K562 (cell line): ENCODE measurements at regions not wholly inside any gene's neighbourhood (a gene's known extent, or its start where the extent isn't known, plus 50 kb on each side); places are given as distances from the start of the nearest gene placed in this dataset.

Experiments
- ATAC-seq: fragments of 200-7000 bp; cut with Tn5 transposase; 3 replicates; pipeline ENCODE4 v1.9.1; 2020; ENCODE audit warnings: moderate library complexity
- BruUV-seq: library from RNA; stranded (reverse); fragments of 400-500 nt; replicated peaks from 2 replicates; lab custom pipeline; 2021; lab: Mats Ljungman, UMichigan
- CTCF ChIA-PET: fragments of 300-600 bp; formaldehyde crosslinking; extraction: SDS; loops from one replicate; lab custom pipeline; 2021; ENCODE audit warnings: low intra/inter-chr PET ratio; lab: Yijun Ruan, JAX
- POLR2A ChIA-PET: fragments of 300-600, 350-650 bp; sonication (Branson Sonifier 250); formaldehyde crosslinking; extraction: SDS; loops from one replicate; lab custom pipeline; 2021; ENCODE audit warnings: antibody characterized with exemption, inconsistent platforms; lab: Yijun Ruan, JAX
- DNase-seq, 4 experiments: peaks; one replicate each; pipeline versions ENCODE4 v3.0.0 to v3.0.0-alpha.2; 2011 to 2018; ENCODE audit warnings: low spot score in 3 of 4, mixed read lengths in 3 of 4; ENCODE audit errors: extremely low read depth in 1 of 4
- FAIRE-seq: peaks from 2 replicates; lab custom pipeline; 2011; peaks lifted over from hg19 to GRCh38; lab: Jason Lieb, UNC
- H2AFZ ChIP-seq: 2 replicates; pipeline ENCODE4 v1.6.0; 2011; ENCODE audit warnings: low read depth, low read length, control low read depth, inconsistent platforms
- H3K27ac ChIP-seq: fragments of 200-600 bp; 3 replicates; pipeline ENCODE4 v1.8.0; 2011; ENCODE audit warnings: low read depth, mild to moderate bottlenecking, control low read depth, inconsistent platforms, low read length, moderate library complexity, mixed read lengths; ENCODE audit errors: extremely low read depth
- H3K27me3 ChIP-seq, 2 experiments: fragments of 300-600 bp in 1 of 2; 2 replicates in 1 of 2; 3 replicates in 1 of 2; pipeline versions ENCODE4 v1.6.0 to v1.8.0; 2011; ENCODE audit warnings: inconsistent platforms in 2 of 2, low read length in 2 of 2, mild to moderate bottlenecking in 1 of 2, mixed read lengths in 1 of 2, moderate library complexity in 1 of 2; ENCODE audit not compliant: control insufficient read depth in 2 of 2, insufficient read depth in 2 of 2
- H3K36me3 ChIP-seq: fragments of 300-600 bp; 3 replicates; pipeline ENCODE4 v1.8.0; 2011; ENCODE audit warnings: mild to moderate bottlenecking, low read length, inconsistent platforms; ENCODE audit not compliant: control insufficient read depth, insufficient read depth
- H3K4me1 ChIP-seq, 2 experiments: fragments of 200-600 bp in 1 of 2; replicated peaks in 1 of 2; 2 replicates in 1 of 2; 3 replicates in 1 of 2; pipeline versions ENCODE4 v1.5.1 to v1.8.0; 2011; ENCODE audit warnings: inconsistent platforms in 2 of 2, low read length in 2 of 2, mild to moderate bottlenecking in 1 of 2, mixed read lengths in 1 of 2, moderate library complexity in 1 of 2; ENCODE audit not compliant: control insufficient read depth in 2 of 2, insufficient read depth in 2 of 2
- H3K4me2 ChIP-seq: 2 replicates; pipeline ENCODE4 v1.6.1; 2011; ENCODE audit warnings: low read length, control low read depth, inconsistent platforms, mixed read lengths; ENCODE audit not compliant: insufficient read depth
- H3K4me3 ChIP-seq: fragments of 200-600 bp; sonication (generic), shearing (Covaris generic); 2 replicates; pipeline ENCODE4 v1.5.1; 2016; ENCODE audit warnings: control low read depth, inconsistent platforms
- H3K79me2 ChIP-seq: fragments of 200-600 bp; 3 replicates; pipeline ENCODE4 v1.8.0; 2011; ENCODE audit warnings: low read length, inconsistent platforms; ENCODE audit not compliant: control insufficient read depth, insufficient read depth
- H3K9ac ChIP-seq, 2 experiments: 2 replicates each; pipeline versions ENCODE4 v1.6.0 to v1.6.1; 2011; ENCODE audit warnings: low read depth in 2 of 2, low read length in 2 of 2, control low read depth in 1 of 2, inconsistent platforms in 1 of 2, mild to moderate bottlenecking in 1 of 2, mixed read lengths in 1 of 2; ENCODE audit not compliant: insufficient read depth in 1 of 2
- H3K9me1 ChIP-seq: one replicate; pipeline ENCODE4 v1.6.0; 2011; ENCODE audit warnings: inconsistent platforms, mild to moderate bottlenecking, low read length, moderate library complexity; ENCODE audit not compliant: control insufficient read depth, insufficient read depth
- H3K9me3 ChIP-seq: replicated peaks from 2 replicates; pipeline ENCODE4 v1.5.1; 2011; ENCODE audit warnings: low read depth, low read length, inconsistent platforms; ENCODE audit not compliant: control insufficient read depth, insufficient read depth
- H4K20me1 ChIP-seq: replicated peaks from 2 replicates; pipeline ENCODE4 v1.6.1; 2011; ENCODE audit warnings: low read length, inconsistent platforms, mixed read lengths; ENCODE audit not compliant: control insufficient read depth, insufficient read depth
- ADNP ChIP-seq: fragments of 200-800 bp; sonication (Bioruptor generic); IDR thresholded peaks from 2 replicates; pipeline ENCODE4 v1.6.1; 2016; ENCODE audit warnings: missing genetic modification characterization, missing compliant biosample characterization
- GTF2A2 ChIP-seq: IDR thresholded peaks from 2 replicates; pipeline ENCODE4 v1.6.1; 2016; ENCODE audit warnings: mild to moderate bottlenecking, missing genetic modification characterization, missing compliant biosample characterization
- HOXB6 ChIP-seq: fragments of 250-450 bp; sonication (Bioruptor Pico); IDR thresholded peaks from 2 replicates; pipeline ENCODE4 v1.5.1; 2022; ENCODE audit warnings: mild to moderate bottlenecking, borderline replicate concordance
- NEUROD1 ChIP-seq: fragments of 150-350 bp; IDR thresholded peaks from 2 replicates; pipeline ENCODE4 v1.6.1; 2014; ENCODE audit warnings: borderline replicate concordance, low read length, low read depth; ENCODE audit not compliant: partially characterized antibody
- NR4A1 ChIP-seq, 2 experiments: fragments of 250-450 bp in 1 of 2; fragments of 450-650 bp in 1 of 2; sonication (Bioruptor Pico) in 1 of 2; IDR thresholded peaks; 2 replicates each; pipeline versions ENCODE4 v1.4.0 to v1.6.1; 2016 to 2020; ENCODE audit warnings: mild to moderate bottlenecking in 2 of 2, missing compliant biosample characterization in 1 of 2, missing genetic modification characterization in 1 of 2, moderate library complexity in 1 of 2
- SP2 ChIP-seq: IDR thresholded peaks from 2 replicates; pipeline ENCODE4 v1.6.1; 2011; ENCODE audit warnings: mild to moderate bottlenecking, low read depth, low read length, moderate library complexity; ENCODE audit not compliant: poor library complexity, severe bottlenecking; ENCODE audit errors: extremely low read depth
- SREBF1 ChIP-seq: fragments of 150-350 bp; IDR thresholded peaks from 2 replicates; pipeline ENCODE4 v1.6.1; 2014; ENCODE audit warnings: antibody characterized with exemption, low read depth, low read length, borderline replicate concordance
- SRSF9 ChIP-seq: fragments of 200-400 bp; formaldehyde crosslinking; IDR thresholded peaks from 2 replicates; pipeline ENCODE4 v1.6.1; 2017; ENCODE audit warnings: low read depth, low read length, borderline replicate concordance
- STAT6 ChIP-seq: sonication (generic); formaldehyde crosslinking; IDR thresholded peaks from 2 replicates; pipeline ENCODE4 v1.8.1; 2023; ENCODE audit warnings: mild to moderate bottlenecking, missing genetic modification reagents
- TFAM ChIP-seq: fragments of 250-450 bp; sonication (Bioruptor Pico); conservative IDR thresholded peaks from 2 replicates; pipeline ENCODE4 v1.5.0; 2021; ENCODE audit warnings: mild to moderate bottlenecking, moderate library complexity
- ZNF143 ChIP-seq: sonication (generic); formaldehyde crosslinking; IDR thresholded peaks from 2 replicates; pipeline ENCODE4 v1.9.0; 2022; ENCODE audit warnings: mild to moderate bottlenecking, missing genetic modification reagents
- ZNF561 ChIP-seq: fragments of 450-650 bp; formaldehyde crosslinking; conservative IDR thresholded peaks from 2 replicates; pipeline ENCODE4 v1.4.0; 2020; ENCODE audit warnings: mild to moderate bottlenecking, moderate library complexity
- ZZZ3 ChIP-seq: fragments of 450-650 bp; IDR thresholded peaks from 2 replicates; pipeline ENCODE4 v1.6.1; 2016; ENCODE audit warnings: antibody characterized with exemption, mild to moderate bottlenecking, moderate library complexity
- WGBS: fragments of 100-300 bp; shearing (Covaris generic); methylation state at CpG from one replicate; pipeline ENCODE4 v1.1.6; 2016; ENCODE audit warnings: low coverage, mixed read lengths; ENCODE audit not compliant: insufficient coverage; ENCODE audit errors: missing lambda C conversion rate; 5-methylcytosine and 5-hydroxymethylcytosine counted together
- in situ Hi-C: fragments of 300-500 bp; cut with MboI; formaldehyde crosslinking; loops from 4 replicates; pipeline ENCODE4 v1.15.0; 2018; ENCODE audit warnings: inconsistent platforms, mixed read lengths
- intact Hi-C: fragments of 100-400 bp; cut with micrococcal nuclease; formaldehyde crosslinking; loops from 2 replicates; pipeline ENCODE4 v1.14.2; 2022
- TF ChIP-seq, protein P1 (sequence below): fragments of 250-450 bp; sonication (Bioruptor Pico); IDR thresholded peaks from 2 replicates; pipeline ENCODE4 v1.9.0; 2021; ENCODE audit warnings: mild to moderate bottlenecking, inconsistent platforms
- TF ChIP-seq, protein P2 (sequence below), 2 experiments: IDR thresholded peaks; 2 replicates each; pipeline ENCODE4 v1.6.1; 2011; ENCODE audit warnings: borderline replicate concordance in 1 of 2, control low read depth in 1 of 2, low read depth in 1 of 2, low read length in 1 of 2, mild to moderate bottlenecking in 1 of 2, mixed read lengths in 1 of 2, moderate library complexity in 1 of 2; ENCODE audit not compliant: insufficient read depth in 1 of 2, insufficient read length in 1 of 2, poor library complexity in 1 of 2, severe bottlenecking in 1 of 2; ENCODE audit errors: extremely low read depth in 1 of 2

- TF ChIP-seq, protein P1, sequence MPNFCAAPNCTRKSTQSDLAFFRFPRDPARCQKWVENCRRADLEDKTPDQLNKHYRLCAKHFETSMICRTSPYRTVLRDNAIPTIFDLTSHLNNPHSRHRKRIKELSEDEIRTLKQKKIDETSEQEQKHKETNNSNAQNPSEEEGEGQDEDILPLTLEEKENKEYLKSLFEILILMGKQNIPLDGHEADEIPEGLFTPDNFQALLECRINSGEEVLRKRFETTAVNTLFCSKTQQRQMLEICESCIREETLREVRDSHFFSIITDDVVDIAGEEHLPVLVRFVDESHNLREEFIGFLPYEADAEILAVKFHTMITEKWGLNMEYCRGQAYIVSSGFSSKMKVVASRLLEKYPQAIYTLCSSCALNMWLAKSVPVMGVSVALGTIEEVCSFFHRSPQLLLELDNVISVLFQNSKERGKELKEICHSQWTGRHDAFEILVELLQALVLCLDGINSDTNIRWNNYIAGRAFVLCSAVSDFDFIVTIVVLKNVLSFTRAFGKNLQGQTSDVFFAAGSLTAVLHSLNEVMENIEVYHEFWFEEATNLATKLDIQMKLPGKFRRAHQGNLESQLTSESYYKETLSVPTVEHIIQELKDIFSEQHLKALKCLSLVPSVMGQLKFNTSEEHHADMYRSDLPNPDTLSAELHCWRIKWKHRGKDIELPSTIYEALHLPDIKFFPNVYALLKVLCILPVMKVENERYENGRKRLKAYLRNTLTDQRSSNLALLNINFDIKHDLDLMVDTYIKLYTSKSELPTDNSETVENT (CRISPR knock-in tag), result no peak
- TF ChIP-seq, protein P2, sequence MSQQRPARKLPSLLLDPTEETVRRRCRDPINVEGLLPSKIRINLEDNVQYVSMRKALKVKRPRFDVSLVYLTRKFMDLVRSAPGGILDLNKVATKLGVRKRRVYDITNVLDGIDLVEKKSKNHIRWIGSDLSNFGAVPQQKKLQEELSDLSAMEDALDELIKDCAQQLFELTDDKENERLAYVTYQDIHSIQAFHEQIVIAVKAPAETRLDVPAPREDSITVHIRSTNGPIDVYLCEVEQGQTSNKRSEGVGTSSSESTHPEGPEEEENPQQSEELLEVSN (IDR thresholded peaks at IDR 0.05; ENCODE audit: borderline replicate concordance in 1 of 2, extremely low read depth in 1 of 2, insufficient read depth in 1 of 2, insufficient read length in 1 of 2, low read depth in 1 of 2, low read length in 1 of 2, poor library complexity in 1 of 2, severe bottlenecking in 1 of 2), result no peak
- no peak for TF ChIP-seq SREBF1
- TF ChIP-seq NR4A1 (CRISPR knock-in tag; IDR thresholded peaks at IDR 0.05), result no peak
- no peak for TF ChIP-seq NR4A1 (tag; IDR thresholded peaks at IDR 0.05)
Measured at GRCh38 chr2:125979886-125980285, 676.1 kb upstream of the GYPC start (continued).

DNA sequence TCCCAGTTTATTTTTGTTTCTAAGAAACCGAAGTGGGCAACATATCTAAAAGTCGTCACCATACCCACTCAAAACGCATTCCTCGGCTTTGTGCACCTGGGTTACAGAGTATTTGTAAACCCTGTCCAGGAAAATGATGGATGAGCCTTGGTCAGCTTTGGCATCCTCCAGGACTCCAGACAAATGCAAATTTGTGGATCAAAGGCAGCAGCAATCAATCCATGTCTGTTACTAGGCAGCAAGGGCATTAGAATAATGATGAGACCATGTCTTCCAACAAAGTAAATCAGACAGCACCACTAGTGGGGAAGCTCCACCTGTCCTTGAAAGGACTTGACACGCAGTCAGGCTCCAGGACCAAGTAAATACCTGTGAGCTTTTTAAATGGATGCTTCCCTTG, 672.6 kb upstream of the GYPC start:
- BruUV-seq, result no TSS peak
- H4K20me1 ChIP-seq, result no peaks in the 10 kb centered on the region
- CTCF ChIA-PET, result no interaction called here
- no peaks in the 10 kb centered on the region for H3K27me3 ChIP-seq
- no peaks in the 10 kb centered on the region for H3K79me2 ChIP-seq
- in situ Hi-C loops, result no loop called here
- H3K9ac ChIP-seq, result no peak overlapping the region
- ATAC-seq (no peak), DNase-seq (no peak), FAIRE-seq (no peak)
- no peak overlapping the region for H2AFZ ChIP-seq
- WGBS, result 3% methylated on average over 5 of the region's 5 CpGs
- intact Hi-C loops, result no loop called here
- H3K4me2 ChIP-seq, result no peak overlapping the region
- H3K27ac ChIP-seq, result no peak overlapping the region
- no peaks in the 10 kb centered on the region for H3K9me3 ChIP-seq
- H3K4me3 ChIP-seq, result no peak overlapping the region
- H3K9me1 ChIP-seq, result no peaks in the 10 kb centered on the region
- no peak for TF ChIP-seq ZNF143
- TF ChIP-seq GTF2A2 (tag), result no peak
- no peak for TF ChIP-seq ADNP (tag)
- TF ChIP-seq ZNF561, result no peak
- TF ChIP-seq TFAM (CRISPR knock-in tag), result no peak
- TF ChIP-seq HOXB6 (CRISPR knock-in tag), result no peak
- no peak for TF ChIP-seq SRSF9
- TF ChIP-seq STAT6, result no peak
- TF ChIP-seq ZZZ3, result no peak
- TF ChIP-seq NEUROD1, result no peak
- TF ChIP-seq SP2, result no peak
- POLR2A ChIA-PET, result no interaction called here
- no peaks in the 10 kb centered on the region for H3K36me3 ChIP-seq
- H3K4me1 ChIP-seq, result no peaks in the 10 kb centered on the region
